B cell (primary cell): ENCODE measurements at regions not wholly inside any gene's neighbourhood (a gene's known extent, or its start where the extent isn't known, plus 50 kb on each side); places are given as distances from the start of the nearest gene placed in this dataset.
"Not testable (repeated sequence)": the region's sequence is repeated elsewhere in the genome, so short reads cannot be mapped to it uniquely, and the experiment has no call there.

Experiments
- ATAC-seq: fragments of 200-7000 bp; cut with Tn5 transposase; one replicate; pipeline ENCODE4 v1.10.0; 2021; ENCODE audit warnings: low read depth, mild to moderate bottlenecking, moderate number of reproducible peaks, moderate library complexity
- CTCF ChIA-PET: fragments of 350-600 bp; sonication (Branson Sonifier 250); formaldehyde crosslinking; loops from one replicate; lab custom pipeline; 2021; ENCODE audit warnings: antibody characterized with exemption, inconsistent platforms; lab: Charles Lee
- POLR2A ChIA-PET: fragments of 350-600 bp; sonication (Branson Sonifier 250); formaldehyde crosslinking; loops from one replicate; lab custom pipeline; 2021; ENCODE audit warnings: antibody characterized with exemption; lab: Charles Lee
- DNase-seq: peaks from one replicate; pipeline ENCODE4 v3.0.0; 2013
- H2AFZ ChIP-seq: 2 replicates; pipeline ENCODE4 v1.6.1; 2012; ENCODE audit warnings: mild to moderate bottlenecking, low read depth, low read length; ENCODE audit not compliant: insufficient read depth, poor library complexity, severe bottlenecking
- H3K27ac ChIP-seq, 2 donors: 1 replicate in 1 of 2; 2 replicates in 1 of 2; pipeline ENCODE4 v1.5.1; 2012 to 2013; ENCODE audit warnings: low read length in 2 of 2, mild to moderate bottlenecking in 2 of 2, moderate library complexity in 1 of 2
- H3K27me3 ChIP-seq, 4 experiments: fragments of 200-600 bp in 1 of 4; sonication (generic) in 1 of 4; replicated peaks in 1 of 4; 1 replicate in 2 of 4; 2 replicates in 2 of 4; pipeline versions ENCODE4 v1.6.1 to v1.7.0; 2013 to 2016; ENCODE audit warnings: low read length in 3 of 4, mild to moderate bottlenecking in 2 of 4, mixed read lengths in 1 of 4, moderate library complexity in 1 of 4; ENCODE audit not compliant: insufficient read depth in 4 of 4, control insufficient read depth in 3 of 4; ENCODE audit errors: control extremely low read depth in 1 of 4
- H3K36me3 ChIP-seq, 2 experiments: replicated peaks in 1 of 2; 1 replicate in 1 of 2; 2 replicates in 1 of 2; pipeline versions ENCODE4 v1.6.1 to v1.7.1; 2013; ENCODE audit warnings: low read length in 1 of 2; ENCODE audit not compliant: insufficient read depth in 2 of 2, control insufficient read depth in 1 of 2; ENCODE audit errors: control extremely low read depth in 1 of 2, extremely low read depth in 1 of 2
- H3K4me1 ChIP-seq, 2 donors: fragments of 200-600 bp in 1 of 2; sonication (generic) in 1 of 2; 1 replicate in 1 of 2; 2 replicates in 1 of 2; pipeline versions ENCODE4 v1.5.1 to v1.6.1; 2013 to 2017; ENCODE audit warnings: low read length in 2 of 2; ENCODE audit not compliant: control insufficient read depth in 2 of 2, insufficient read depth in 2 of 2
- H3K4me2 ChIP-seq: replicated peaks from 2 replicates; pipeline ENCODE3; 2012; ENCODE audit warnings: mild to moderate bottlenecking, low read depth, low read length; ENCODE audit not compliant: poor library complexity, severe bottlenecking
- H3K4me3 ChIP-seq, 5 experiments: fragments of 200-600 bp in 1 of 5; sonication (generic) in 1 of 5; 1 replicate in 3 of 5; 2 replicates in 2 of 5; pipeline versions ENCODE4 v1.5.1 to v1.7.0; 2011 to 2016; ENCODE audit warnings: low read length in 4 of 5, mild to moderate bottlenecking in 4 of 5, low read depth in 2 of 5, control low read depth in 1 of 5, moderate library complexity in 1 of 5; ENCODE audit not compliant: insufficient read depth in 1 of 5; ENCODE audit errors: control extremely low read depth in 1 of 5, extremely low read depth in 1 of 5
- H3K79me2 ChIP-seq: fragments of 200-600 bp; sonication (generic); one replicate; pipeline ENCODE4 v1.6.0; 2016; ENCODE audit warnings: low read length; ENCODE audit not compliant: control insufficient read depth, insufficient read depth
- H3K9ac ChIP-seq: fragments of 200-600 bp; sonication (generic); 2 replicates; pipeline ENCODE4 v1.6.1; 2017; ENCODE audit warnings: mild to moderate bottlenecking, low read length, moderate library complexity
- H3K9me3 ChIP-seq, 3 donors: one replicate each; pipeline versions ENCODE4 v1.6.1 to v1.7.1; 2013; ENCODE audit warnings: low read length in 2 of 3; ENCODE audit not compliant: control insufficient read depth in 2 of 3, insufficient read depth in 1 of 3; ENCODE audit errors: control extremely low read depth in 1 of 3
- H4K20me1 ChIP-seq: 2 replicates; pipeline ENCODE4 v1.6.0; 2012; ENCODE audit warnings: mild to moderate bottlenecking, low read length; ENCODE audit not compliant: insufficient read depth, control insufficient read depth, poor library complexity, severe bottlenecking
- H3K27ac Mint-ChIP-seq: one replicate; pipeline ENCODE4 v1.8.0; 2021; ENCODE audit warnings: mixed read lengths
- H3K27me3 Mint-ChIP-seq: one replicate; pipeline ENCODE4 v1.8.0; 2021; ENCODE audit warnings: mixed read lengths
- H3K4me1 Mint-ChIP-seq: one replicate; pipeline ENCODE4 v1.8.0; 2021; ENCODE audit warnings: mixed read lengths
- H3K4me3 Mint-ChIP-seq: one replicate; pipeline ENCODE4 v1.8.0; 2021; ENCODE audit warnings: mixed read lengths
- H3K9me3 Mint-ChIP-seq: one replicate; pipeline ENCODE4 v1.8.0; 2022; ENCODE audit warnings: mixed read lengths; ENCODE audit not compliant: insufficient read depth
- CTCF ChIP-seq: fragments of 200-600 bp; IDR thresholded peaks from one replicate; pipeline ENCODE4 v1.8.0; 2022; ENCODE audit warnings: antibody characterized with exemption, mild to moderate bottlenecking
- EZH2 ChIP-seq: IDR thresholded peaks from 2 replicates; pipeline ENCODE4 v1.6.1; 2012; ENCODE audit warnings: borderline replicate concordance, low read depth, mild to moderate bottlenecking, moderate library complexity, low read length; ENCODE audit not compliant: insufficient read depth, poor library complexity, severe bottlenecking
- WGBS: methylation state at CpG from one replicate; pipeline ENCODE4 v1.1.5; 2013; ENCODE audit warnings: missing lambda C conversion rate; ENCODE audit not compliant: insufficient coverage; 5-methylcytosine and 5-hydroxymethylcytosine counted together
- intact Hi-C: fragments of 100-400 bp; cut with micrococcal nuclease; formaldehyde crosslinking; loops from one replicate; pipeline ENCODE4 v1.10.0; 2022

- no peaks in the 10 kb centered on the region for H4K20me1 ChIP-seq
- no peak overlapping the region for H2AFZ ChIP-seq
- no peak overlapping the region for H3K9ac ChIP-seq
- Mint-ChIP-seq H3K27me3 (peaks cover 32% of the 10 kb centered on the region), H3K4me3 (no peak overlapping the region), H3K4me1 (no peaks in the 10 kb centered on the region), H3K27ac (no peak overlapping the region), H3K9me3 (peaks cover 6% of the 10 kb centered on the region)
- H3K36me3 ChIP-seq = no peaks in the 10 kb centered on the region
- H3K27ac ChIP-seq = no peak overlapping the region
- intact Hi-C loops = no loop called here
- no peak overlapping the region for H3K4me3 ChIP-seq
- no peak overlapping the region for H3K4me2 ChIP-seq
- H3K4me1 ChIP-seq = no peaks in the 10 kb centered on the region
- TF ChIP-seq EZH2 (no peak), CTCF (no peak)
- H3K79me2 ChIP-seq = no peaks in the 10 kb centered on the region
- ATAC-seq (no peak), DNase-seq (no peak)
- H3K27me3 ChIP-seq = peaks cover 0 to 11% (median 0%) of the 10 kb centered on the region in 4 experiments
- ChIA-PET POLR2A (no interaction called here), CTCF (no interaction called here)
- H3K9me3 ChIP-seq = no peaks in the 10 kb centered on the region
- 30% methylated on average over 5 of the region's 9 CpGs for WGBS
Measured at GRCh38 chr17:79556271-79556670, 54.6 kb downstream of the RBFOX3 start.

- peaks cover 30% of the 10 kb centered on the region for H3K27me3 Mint-ChIP-seq
- ChIA-PET CTCF (no interaction called here), POLR2A (no interaction called here)
- no peaks in the 10 kb centered on the region for H3K79me2 ChIP-seq
- H3K27ac ChIP-seq = no peak overlapping the region
- no peaks in the 10 kb centered on the region for H4K20me1 ChIP-seq
- H3K4me1 ChIP-seq = no peaks in the 10 kb centered on the region
- 92% methylated on average over 3 of the region's 5 CpGs for WGBS
- no peak for DNase-seq
- no peak overlapping the region for H3K4me2 ChIP-seq
- no peaks in the 10 kb centered on the region for H3K9me3 ChIP-seq
- H3K4me3 ChIP-seq = no peak overlapping the region
- H3K27me3 ChIP-seq = peaks cover 0 to 11% (median 0%) of the 10 kb centered on the region in 4 experiments
- H3K27ac Mint-ChIP-seq = no peak overlapping the region
- no peak for TF ChIP-seq EZH2
- no peak for TF ChIP-seq CTCF
- H3K9ac ChIP-seq = no peak overlapping the region
- H3K36me3 ChIP-seq = no peaks in the 10 kb centered on the region
- intact Hi-C loops = no loop called here
- H3K9me3 Mint-ChIP-seq = peaks cover 6% of the 10 kb centered on the region
- H2AFZ ChIP-seq = no peak overlapping the region
- ATAC-seq = no peak
- no peaks in the 10 kb centered on the region for H3K4me1 Mint-ChIP-seq
- H3K4me3 Mint-ChIP-seq = no peak overlapping the region
Measured at GRCh38 chr17:79555543-79555942, 55.3 kb downstream of the RBFOX3 start.

- H4K20me1 ChIP-seq, H3K36me3 ChIP-seq, POLR2A ChIA-PET, H3K27ac ChIP-seq, H3K9me3 ChIP-seq, CTCF ChIA-PET, H3K9me3 Mint-ChIP-seq, intact Hi-C loops, ATAC-seq, H3K79me2 ChIP-seq, H3K27ac Mint-ChIP-seq, H3K9ac ChIP-seq, H2AFZ ChIP-seq, DNase-seq, H3K4me3 ChIP-seq, H3K4me1 ChIP-seq, H3K4me2 ChIP-seq, H3K4me1 Mint-ChIP-seq, H3K4me3 Mint-ChIP-seq: not testable (repeated sequence)
- peaks cover 26% of the 10 kb centered on the region for H3K27me3 Mint-ChIP-seq
- H3K27me3 ChIP-seq = peaks cover 0 to 11% (median 0%) of the 10 kb centered on the region in 4 experiments
- WGBS = 81% methylated on average over 4 of the region's 5 CpGs
Measured at GRCh38 chr17:79554346-79554745, 56.5 kb downstream of the RBFOX3 start.
